ENCODE measurements at regions not wholly inside any gene's neighbourhood (a gene's known extent, or its start where the extent isn't known, plus 50 kb on each side); places are given as distances from the start of the nearest gene placed in this dataset.
"Not testable (repeated sequence)": the region's sequence is repeated elsewhere in the genome, so short reads cannot be mapped to it uniquely, and the experiment has no call there.

- no peak for DNase-seq
These were observed 581.2 kb upstream of the ADGRB3 start for GRCh38 chr6:68053805-68054373.

- no peak for DNase-seq
These were observed 582.8 kb upstream of the ADGRB3 start for GRCh38 chr6:68052234-68052633.

- no peak for DNase-seq
These were observed 585.5 kb upstream of the ADGRB3 start for GRCh38 chr6:68049562-68049961.

- no peak for DNase-seq
These were observed 588.3 kb upstream of the ADGRB3 start for GRCh38 chr6:68046756-68047155.

GRCh38 chr6:68046302-68046701, 588.8 kb upstream of the ADGRB3 start:
- no peak for DNase-seq

GRCh38 chr6:68045193-68045592, 589.9 kb upstream of the ADGRB3 start:
- DNase-seq, result no peak

- DNase-seq, result no peak
These were observed 590.8 kb upstream of the ADGRB3 start for GRCh38 chr6:68044264-68044663.

- DNase-seq, result no peak
These were observed 592.0 kb upstream of the ADGRB3 start for GRCh38 chr6:68043122-68043398.

- DNase-seq, result no peak
These were observed 592.6 kb upstream of the ADGRB3 start for GRCh38 chr6:68042339-68043121.

- DNase-seq, result no peak
These were observed 594.3 kb upstream of the ADGRB3 start for GRCh38 chr6:68040780-68041179.

GRCh38 chr6:68040312-68040778, 594.7 kb upstream of the ADGRB3 start:
- DNase-seq, result peak; percentile 42

GRCh38 chr6:68039641-68040311, 595.3 kb upstream of the ADGRB3 start:
- no peak for DNase-seq

- DNase-seq, result no peak
These were observed 596.2 kb upstream of the ADGRB3 start for GRCh38 chr6:68038815-68039408.

GRCh38 chr6:68032217-68032616, 602.9 kb upstream of the ADGRB3 start:
- no peak for DNase-seq

GRCh38 chr6:68031054-68031453, 604.0 kb upstream of the ADGRB3 start:
- no peak for DNase-seq

- no peak for DNase-seq
These were observed 608.6 kb upstream of the ADGRB3 start for GRCh38 chr6:68026483-68026882.

- no peak for DNase-seq
These were observed 609.3 kb upstream of the ADGRB3 start for GRCh38 chr6:68025764-68026163.

GRCh38 chr6:68024570-68025269, 610.4 kb upstream of the ADGRB3 start:
- DNase-seq, result no peak

GRCh38 chr6:68022968-68023367, 612.1 kb upstream of the ADGRB3 start:
- DNase-seq, result not testable (repeated sequence)

GRCh38 chr6:68013780-68014515, 621.1 kb upstream of the ADGRB3 start:
- no peak for DNase-seq

GRCh38 chr6:68012822-68013221, 622.3 kb upstream of the ADGRB3 start:
- no peak for DNase-seq

GRCh38 chr6:68010936-68011335, 624.1 kb upstream of the ADGRB3 start:
- DNase-seq, result no peak

GRCh38 chr6:68008445-68008844, 626.6 kb upstream of the ADGRB3 start:
- DNase-seq, result peak; percentile 77

All from MV-4-11 (cell line).